ENCODE measurements at regions not wholly inside any gene's neighbourhood (a gene's known extent, or its start where the extent isn't known, plus 50 kb on each side); places are given as distances from the start of the nearest gene placed in this dataset.

DNA sequence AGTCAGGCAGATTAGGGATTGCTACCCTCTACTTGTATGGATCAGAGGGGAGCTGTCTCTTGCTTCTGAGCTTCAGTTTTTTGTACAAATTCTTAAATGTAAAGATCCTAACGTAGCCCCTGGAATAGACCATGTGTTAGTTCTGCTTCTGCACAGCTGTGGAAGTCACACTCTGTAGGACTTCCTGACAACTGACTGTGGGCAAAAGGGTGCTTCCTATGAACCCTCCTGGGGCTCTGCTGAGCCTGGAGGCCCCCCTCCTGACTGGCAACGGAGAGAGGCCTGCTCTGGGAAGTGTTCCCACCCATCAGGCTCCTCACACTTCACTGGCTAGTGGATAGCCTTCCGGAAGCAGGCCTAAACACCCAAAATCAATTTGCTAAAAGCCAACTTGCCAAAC lies 131.0 kb downstream of the RPLP1 start:
- DNase-seq: no peak
- no peaks in the 10 kb centered on the region for H4K20me1 ChIP-seq (ENCODE audit: insufficient read depth)
- H3K79me2 ChIP-seq (ENCODE audit: low read depth): no peaks in the 10 kb centered on the region
- ChIA-PET POLR2A (ENCODE audit: unreplicated experiment) (no interaction called here), CTCF (no interaction called here)
- H3K4me2 ChIP-seq: no peak overlapping the region
- no peaks in the 10 kb centered on the region for H3K9me3 ChIP-seq (ENCODE audit: insufficient read depth, low read depth)
- H3K9me2 ChIP-seq (ENCODE audit: insufficient read depth): no peaks in the 10 kb centered on the region
- no peak overlapping the region for H3K27ac ChIP-seq
- TF ChIP-seq, protein P1, sequence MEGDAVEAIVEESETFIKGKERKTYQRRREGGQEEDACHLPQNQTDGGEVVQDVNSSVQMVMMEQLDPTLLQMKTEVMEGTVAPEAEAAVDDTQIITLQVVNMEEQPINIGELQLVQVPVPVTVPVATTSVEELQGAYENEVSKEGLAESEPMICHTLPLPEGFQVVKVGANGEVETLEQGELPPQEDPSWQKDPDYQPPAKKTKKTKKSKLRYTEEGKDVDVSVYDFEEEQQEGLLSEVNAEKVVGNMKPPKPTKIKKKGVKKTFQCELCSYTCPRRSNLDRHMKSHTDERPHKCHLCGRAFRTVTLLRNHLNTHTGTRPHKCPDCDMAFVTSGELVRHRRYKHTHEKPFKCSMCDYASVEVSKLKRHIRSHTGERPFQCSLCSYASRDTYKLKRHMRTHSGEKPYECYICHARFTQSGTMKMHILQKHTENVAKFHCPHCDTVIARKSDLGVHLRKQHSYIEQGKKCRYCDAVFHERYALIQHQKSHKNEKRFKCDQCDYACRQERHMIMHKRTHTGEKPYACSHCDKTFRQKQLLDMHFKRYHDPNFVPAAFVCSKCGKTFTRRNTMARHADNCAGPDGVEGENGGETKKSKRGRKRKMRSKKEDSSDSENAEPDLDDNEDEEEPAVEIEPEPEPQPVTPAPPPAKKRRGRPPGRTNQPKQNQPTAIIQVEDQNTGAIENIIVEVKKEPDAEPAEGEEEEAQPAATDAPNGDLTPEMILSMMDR (conservative IDR thresholded peaks at IDR 0.05): no peak
- no peak for TF ChIP-seq EZH2 (IDR thresholded peaks at IDR 0.05; ENCODE audit: low read depth)
- intact Hi-C loops (cut with micrococcal nuclease; ENCODE audit: unreplicated experiment): no loop called here
- no TSS peak for BruUV-seq (replicated peaks)
- H3K4me3 ChIP-seq: no peak overlapping the region
- peaks cover 17% of the 10 kb centered on the region for H3F3A ChIP-seq (ENCODE audit: insufficient read depth, low read depth)
- no peaks in the 10 kb centered on the region for H3K36me3 ChIP-seq (ENCODE audit: low read depth)
- H2AFZ ChIP-seq: no peak overlapping the region
- peaks cover 20% of the 10 kb centered on the region for H3K4me1 ChIP-seq (replicated peaks; ENCODE audit: insufficient read depth)
- H3K27me3 ChIP-seq (ENCODE audit: insufficient read depth, low read depth): peaks cover 29% of the 10 kb centered on the region

DNA sequence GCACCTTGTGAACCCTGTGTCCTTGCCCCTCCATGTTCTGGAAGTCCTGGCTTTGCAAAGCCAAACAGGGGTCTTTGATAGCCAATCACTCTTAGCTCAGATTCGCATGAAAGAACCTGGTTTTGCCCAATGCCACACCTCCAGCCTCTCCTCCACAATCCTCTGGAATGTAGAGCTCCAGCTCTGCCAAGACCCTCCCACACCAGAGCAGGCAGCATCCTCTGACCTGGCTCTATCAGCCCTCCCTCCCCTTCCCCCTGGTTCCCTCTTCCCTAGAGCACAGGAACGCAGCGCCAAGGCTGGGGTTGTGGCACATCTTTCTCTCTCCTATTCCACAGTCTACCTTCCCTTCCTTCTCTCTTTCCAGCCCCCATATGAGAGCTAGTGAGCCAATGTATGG lies 133.3 kb downstream of the RPLP1 start:
- POLR2A ChIA-PET (ENCODE audit: unreplicated experiment): no interaction called here

DNA sequence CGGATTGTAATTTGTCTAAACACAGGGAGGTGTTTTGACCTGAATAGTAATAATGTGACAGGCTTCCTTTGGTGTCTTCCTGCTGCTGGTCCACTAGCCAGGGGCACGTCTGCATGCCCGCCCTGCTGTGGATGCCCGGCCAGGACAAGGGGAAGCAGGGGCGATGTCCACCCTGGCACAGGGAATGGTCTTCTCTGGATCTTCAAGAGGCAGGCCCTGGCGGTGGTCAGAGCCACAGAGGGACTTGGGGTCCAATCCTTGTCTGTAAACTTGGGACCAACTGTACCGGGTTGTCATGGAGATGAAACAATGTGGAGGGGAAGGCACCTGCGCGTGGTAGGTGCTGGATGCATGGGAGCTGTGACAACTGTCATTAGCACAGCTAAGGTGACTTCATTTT lies 134.1 kb downstream of the RPLP1 start:
- Histone ChIP-seq H3F3A (ENCODE audit: insufficient read depth, low read depth) (no peaks in the 10 kb centered on the region; the same call in 1 of the 2 replicates), H3K4me3 (no peak overlapping the region), H3K27me3 (ENCODE audit: insufficient read depth, low read depth) (peaks cover 45% of the 10 kb centered on the region), H4K20me1 (ENCODE audit: insufficient read depth) (no peaks in the 10 kb centered on the region), H3K4me2 (no peak overlapping the region), H3K4me1 (replicated peaks; ENCODE audit: insufficient read depth) (peaks cover 8% of the 10 kb centered on the region), H3K9me2 (ENCODE audit: insufficient read depth) (no peaks in the 10 kb centered on the region), H3K79me2 (ENCODE audit: low read depth) (no peaks in the 10 kb centered on the region), H3K36me3 (ENCODE audit: low read depth) (no peaks in the 10 kb centered on the region), H2AFZ (no peak overlapping the region), H3K9me3 (ENCODE audit: insufficient read depth, low read depth) (no peaks in the 10 kb centered on the region), H3K27ac (no peak overlapping the region)
- ChIA-PET POLR2A (ENCODE audit: unreplicated experiment) (no interaction called here), CTCF (no interaction called here)
- no peak for DNase-seq
- TF ChIP-seq, protein P1 (conservative IDR thresholded peaks at IDR 0.05): no peak
- no peak for TF ChIP-seq EZH2 (IDR thresholded peaks at IDR 0.05; ENCODE audit: low read depth)
- BruUV-seq (replicated peaks): no TSS peak
- intact Hi-C loops (cut with micrococcal nuclease; ENCODE audit: unreplicated experiment): no loop called here

More for the DNA sequence above, 133.3 kb downstream of the RPLP1 start:
- H3F3A ChIP-seq (ENCODE audit: insufficient read depth, low read depth): no peaks in the 10 kb centered on the region; the same call in 1 of the 2 replicates
- no peaks in the 10 kb centered on the region for H3K36me3 ChIP-seq (ENCODE audit: low read depth)
- CTCF ChIA-PET: interaction anchor here (0.6 kb wide), 1 partner anchor 91 kb away, joined by 6 read pairs; no protein-coding TSS in a partner anchor
- TF ChIP-seq EZH2 (IDR thresholded peaks at IDR 0.05; ENCODE audit: low read depth): no peak
- TF ChIP-seq, protein P1 (conservative IDR thresholded peaks at IDR 0.05): no peak
- no peaks in the 10 kb centered on the region for H3K79me2 ChIP-seq (ENCODE audit: low read depth)
- no peak for DNase-seq
- peaks cover 45% of the 10 kb centered on the region for H3K27me3 ChIP-seq (ENCODE audit: insufficient read depth, low read depth)
- no peak overlapping the region for H3K4me2 ChIP-seq
- no peak overlapping the region for H2AFZ ChIP-seq
- H4K20me1 ChIP-seq (ENCODE audit: insufficient read depth): no peaks in the 10 kb centered on the region
- H3K9me3 ChIP-seq (ENCODE audit: insufficient read depth, low read depth): no peaks in the 10 kb centered on the region
- no peaks in the 10 kb centered on the region for H3K9me2 ChIP-seq (ENCODE audit: insufficient read depth)
- H3K4me3 ChIP-seq: no peak overlapping the region
- no peak overlapping the region for H3K27ac ChIP-seq
- H3K4me1 ChIP-seq (replicated peaks; ENCODE audit: insufficient read depth): peaks cover under 1% of the 10 kb centered on the region
- no TSS peak for BruUV-seq (replicated peaks)
- intact Hi-C loops (cut with micrococcal nuclease; ENCODE audit: unreplicated experiment): no loop called here

Measured in PC-9 (cell line).